SK-N-SH treated with all-trans-retinoic acid at 6 μM for 48 hours (cell line): ENCODE measurements at regions not wholly inside any gene's neighbourhood (a gene's known extent, or its start where the extent isn't known, plus 50 kb on each side); places are given as distances from the start of the nearest gene placed in this dataset.

Source experiments
- ATAC-seq: fragments of 200-7000 bp; cut with Tn5 transposase; 3 replicates; pipeline ENCODE4 v1.9.1; 2020; ENCODE audit warnings: mild to moderate bottlenecking, moderate library complexity
- ARNTL ChIP-seq: fragments of 450-650 bp; formaldehyde crosslinking; IDR thresholded peaks from 2 replicates; pipeline ENCODE4 v1.5.0; 2020; ENCODE audit warnings: low read depth, mild to moderate bottlenecking, moderate library complexity, borderline replicate concordance
- BACH2 ChIP-seq: fragments of 250-450 bp; sonication (Bioruptor Pico); IDR thresholded peaks from 2 replicates; pipeline ENCODE4 v1.9.0; 2021; ENCODE audit warnings: mild to moderate bottlenecking, borderline replicate concordance
- GLIS3 ChIP-seq: fragments of 250-450 bp; sonication (Bioruptor Pico); IDR thresholded peaks from 2 replicates; pipeline ENCODE4 v1.5.0; 2020; ENCODE audit warnings: mild to moderate bottlenecking, moderate library complexity
- OSR1 ChIP-seq: fragments of 250-450 bp; sonication (Bioruptor Pico); IDR thresholded peaks from 2 replicates; pipeline ENCODE4 v1.8.0; 2022; ENCODE audit warnings: moderate library complexity, mild to moderate bottlenecking, inconsistent platforms
- PPARA ChIP-seq: fragments of 250-450 bp; sonication (Bioruptor Pico); IDR thresholded peaks from 2 replicates; pipeline ENCODE4 v1.5.0; 2020; ENCODE audit warnings: mild to moderate bottlenecking, borderline replicate concordance
- RARB ChIP-seq: fragments of 250-450 bp; sonication (Bioruptor Pico); IDR thresholded peaks from 2 replicates; pipeline ENCODE4 v1.8.0; 2021; ENCODE audit warnings: mild to moderate bottlenecking, moderate library complexity
- TCF4 ChIP-seq: fragments of 250-450 bp; sonication (Bioruptor Pico); IDR thresholded peaks from 2 replicates; pipeline ENCODE4 v1.8.0; 2021; ENCODE audit warnings: mild to moderate bottlenecking, moderate library complexity, borderline replicate concordance
- TOX ChIP-seq: fragments of 250-450 bp; sonication (Bioruptor Pico); IDR thresholded peaks from 2 replicates; pipeline ENCODE4 v1.8.0; 2021; ENCODE audit warnings: mild to moderate bottlenecking, moderate library complexity, borderline replicate concordance
- ZC3H10 ChIP-seq: fragments of 250-450 bp; sonication (Bioruptor Pico); IDR thresholded peaks from 2 replicates; pipeline ENCODE4 v1.5.1; 2021; ENCODE audit warnings: mild to moderate bottlenecking, moderate library complexity
- ZFP3 ChIP-seq: fragments of 250-450 bp; sonication (Bioruptor Pico); IDR thresholded peaks from 2 replicates; pipeline ENCODE4 v1.5.0; 2020; ENCODE audit warnings: mild to moderate bottlenecking, moderate library complexity
- ZFP30 ChIP-seq: fragments of 450-650 bp; formaldehyde crosslinking; IDR thresholded peaks from 2 replicates; pipeline ENCODE4 v1.5.0; 2022; ENCODE audit warnings: mild to moderate bottlenecking, moderate library complexity
- ZNF70 ChIP-seq: fragments of 450-650 bp; formaldehyde crosslinking; IDR thresholded peaks from 2 replicates; pipeline ENCODE4 v1.5.0; 2020; ENCODE audit warnings: mild to moderate bottlenecking, moderate library complexity
- TF ChIP-seq, protein P1 (sequence below): fragments of 250-450 bp; sonication (Bioruptor Pico); IDR thresholded peaks from 2 replicates; pipeline ENCODE4 v1.8.0; 2021; ENCODE audit warnings: low read depth, mild to moderate bottlenecking, moderate library complexity, borderline replicate concordance
- TF ChIP-seq, protein P2 (sequence below): fragments of 250-450 bp; sonication (Bioruptor Pico); IDR thresholded peaks from 2 replicates; pipeline ENCODE4 v1.8.0; 2020; ENCODE audit warnings: mild to moderate bottlenecking, moderate library complexity, borderline replicate concordance
- TF ChIP-seq, protein P3 (sequence below): fragments of 250-450 bp; sonication (Bioruptor Pico); IDR thresholded peaks from 2 replicates; pipeline ENCODE4 v1.5.0; 2020; ENCODE audit warnings: mild to moderate bottlenecking, moderate library complexity
- TF ChIP-seq, protein P4 (sequence below): fragments of 250-450 bp; sonication (Bioruptor Pico); IDR thresholded peaks from 2 replicates; pipeline ENCODE4 v1.5.1; 2021; ENCODE audit warnings: mild to moderate bottlenecking, moderate library complexity

DNA sequence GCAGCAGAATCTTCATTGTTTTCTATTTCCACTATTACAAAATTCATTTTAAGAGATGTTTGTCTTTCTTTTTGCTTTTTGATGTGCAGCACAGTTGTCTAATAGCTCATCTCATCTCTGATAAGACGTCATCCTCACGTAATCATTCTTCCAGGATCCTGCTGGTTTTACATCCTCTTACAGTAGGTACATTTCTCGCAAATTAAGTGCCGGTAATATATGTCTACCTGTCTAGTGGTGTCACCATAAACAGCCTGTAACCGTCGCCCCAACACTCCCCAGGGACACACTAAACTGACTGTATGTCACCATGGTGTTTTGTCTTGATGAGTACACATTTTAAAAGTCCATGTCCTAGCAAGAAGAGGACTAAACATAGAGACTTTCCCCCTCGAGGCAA, 94.5 kb upstream of the VSTM2B start (continued):
- TF ChIP-seq TOX (CRISPR knock-in tag): no peak

DNA sequence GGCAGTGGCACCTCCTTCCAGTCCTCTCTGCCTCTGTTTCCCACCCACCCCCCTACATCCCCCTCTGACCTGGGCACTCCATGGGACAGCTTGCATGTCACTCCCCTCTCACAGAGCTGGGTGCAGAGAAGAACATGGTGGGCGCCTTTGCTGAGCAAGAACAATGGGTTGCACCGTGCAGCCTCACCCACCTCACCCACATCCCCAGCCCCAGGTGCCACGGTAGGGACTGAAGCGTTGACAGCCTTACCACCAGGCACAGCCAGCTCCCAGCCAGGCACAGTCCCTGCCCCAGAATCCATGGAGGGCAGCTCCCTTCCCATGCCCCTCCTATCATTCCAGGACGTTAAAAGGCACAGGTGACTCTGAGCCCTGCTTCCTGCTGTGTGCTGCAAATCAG, 93.1 kb upstream of the VSTM2B start:
- TF ChIP-seq ZC3H10 (CRISPR knock-in tag): no peak
- TF ChIP-seq, protein P1, sequence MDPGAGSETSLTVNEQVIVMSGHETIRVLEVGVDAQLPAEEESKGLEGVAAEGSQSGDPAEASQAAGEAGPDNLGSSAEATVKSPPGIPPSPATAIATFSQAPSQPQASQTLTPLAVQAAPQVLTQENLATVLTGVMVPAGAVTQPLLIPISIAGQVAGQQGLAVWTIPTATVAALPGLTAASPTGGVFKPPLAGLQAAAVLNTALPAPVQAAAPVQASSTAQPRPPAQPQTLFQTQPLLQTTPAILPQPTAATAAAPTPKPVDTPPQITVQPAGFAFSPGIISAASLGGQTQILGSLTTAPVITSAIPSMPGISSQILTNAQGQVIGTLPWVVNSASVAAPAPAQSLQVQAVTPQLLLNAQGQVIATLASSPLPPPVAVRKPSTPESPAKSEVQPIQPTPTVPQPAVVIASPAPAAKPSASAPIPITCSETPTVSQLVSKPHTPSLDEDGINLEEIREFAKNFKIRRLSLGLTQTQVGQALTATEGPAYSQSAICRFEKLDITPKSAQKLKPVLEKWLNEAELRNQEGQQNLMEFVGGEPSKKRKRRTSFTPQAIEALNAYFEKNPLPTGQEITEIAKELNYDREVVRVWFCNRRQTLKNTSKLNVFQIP (CRISPR knock-in tag): no peak
- TF ChIP-seq PPARA: no peak
- TF ChIP-seq BACH2 (CRISPR knock-in tag): no peak
- TF ChIP-seq ARNTL: no peak
- no peak for TF ChIP-seq ZNF70
- TF ChIP-seq OSR1: no peak
- TF ChIP-seq RARB: no peak
- no peak for TF ChIP-seq GLIS3
- TF ChIP-seq, protein P2, sequence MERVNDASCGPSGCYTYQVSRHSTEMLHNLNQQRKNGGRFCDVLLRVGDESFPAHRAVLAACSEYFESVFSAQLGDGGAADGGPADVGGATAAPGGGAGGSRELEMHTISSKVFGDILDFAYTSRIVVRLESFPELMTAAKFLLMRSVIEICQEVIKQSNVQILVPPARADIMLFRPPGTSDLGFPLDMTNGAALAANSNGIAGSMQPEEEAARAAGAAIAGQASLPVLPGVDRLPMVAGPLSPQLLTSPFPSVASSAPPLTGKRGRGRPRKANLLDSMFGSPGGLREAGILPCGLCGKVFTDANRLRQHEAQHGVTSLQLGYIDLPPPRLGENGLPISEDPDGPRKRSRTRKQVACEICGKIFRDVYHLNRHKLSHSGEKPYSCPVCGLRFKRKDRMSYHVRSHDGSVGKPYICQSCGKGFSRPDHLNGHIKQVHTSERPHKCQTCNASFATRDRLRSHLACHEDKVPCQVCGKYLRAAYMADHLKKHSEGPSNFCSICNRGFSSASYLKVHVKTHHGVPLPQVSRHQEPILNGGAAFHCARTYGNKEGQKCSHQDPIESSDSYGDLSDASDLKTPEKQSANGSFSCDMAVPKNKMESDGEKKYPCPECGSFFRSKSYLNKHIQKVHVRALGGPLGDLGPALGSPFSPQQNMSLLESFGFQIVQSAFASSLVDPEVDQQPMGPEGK (CRISPR knock-in tag): no peak
- no peak for TF ChIP-seq TOX (CRISPR knock-in tag)
- TF ChIP-seq TCF4 (CRISPR knock-in tag): no peak
- ATAC-seq: no peak

DNA sequence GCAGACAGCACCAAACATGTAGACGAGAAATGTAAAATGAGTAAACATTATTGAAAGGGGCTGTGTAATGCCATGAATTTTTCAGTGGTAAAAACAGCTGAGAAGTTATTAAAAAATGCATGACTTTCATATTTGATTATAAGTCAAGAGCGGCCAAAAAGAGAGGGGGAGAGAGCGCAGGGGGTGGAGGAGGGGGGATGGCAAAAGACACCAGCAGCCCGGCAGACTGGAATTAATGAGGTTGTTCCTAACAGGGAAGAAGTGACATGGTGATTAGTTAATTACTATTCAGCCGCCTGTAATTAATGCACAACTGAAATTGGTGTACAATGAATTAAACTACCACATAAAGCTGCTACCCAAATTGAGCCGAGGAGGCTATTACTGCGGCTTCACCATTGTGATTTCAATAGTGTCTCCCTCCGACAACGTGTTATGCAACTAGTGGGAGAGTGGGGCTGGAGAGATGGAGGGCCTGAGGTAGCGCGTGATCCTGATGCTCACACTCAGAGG, 89.1 kb upstream of the VSTM2B start:
- TF ChIP-seq TOX (CRISPR knock-in tag): no peak
- TF ChIP-seq ZFP30: no peak
- TF ChIP-seq, all 23 proteins: peak for 0
- no peak for ATAC-seq

DNA sequence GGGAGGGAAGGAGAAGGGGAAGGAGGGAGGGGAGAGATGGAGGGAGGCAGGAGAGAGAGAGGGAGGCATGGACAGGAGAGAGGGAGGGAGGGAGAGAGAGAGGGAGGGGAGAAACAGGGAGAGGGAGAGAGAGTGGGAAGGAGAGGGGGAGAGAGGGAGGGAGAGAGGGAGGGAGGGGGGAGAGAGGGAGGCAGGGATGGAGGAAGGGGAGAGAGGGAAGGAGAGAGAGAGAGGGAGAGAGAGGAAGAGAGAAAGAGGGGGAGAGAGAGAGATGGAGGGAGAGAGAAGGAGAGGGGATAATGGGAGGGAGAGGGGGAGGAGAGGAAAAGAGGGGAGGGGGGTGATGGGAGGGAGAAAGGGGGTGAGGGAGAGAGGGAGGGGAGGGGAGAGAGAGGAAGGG, 86.8 kb upstream of the VSTM2B start:
- TF ChIP-seq, protein P3, sequence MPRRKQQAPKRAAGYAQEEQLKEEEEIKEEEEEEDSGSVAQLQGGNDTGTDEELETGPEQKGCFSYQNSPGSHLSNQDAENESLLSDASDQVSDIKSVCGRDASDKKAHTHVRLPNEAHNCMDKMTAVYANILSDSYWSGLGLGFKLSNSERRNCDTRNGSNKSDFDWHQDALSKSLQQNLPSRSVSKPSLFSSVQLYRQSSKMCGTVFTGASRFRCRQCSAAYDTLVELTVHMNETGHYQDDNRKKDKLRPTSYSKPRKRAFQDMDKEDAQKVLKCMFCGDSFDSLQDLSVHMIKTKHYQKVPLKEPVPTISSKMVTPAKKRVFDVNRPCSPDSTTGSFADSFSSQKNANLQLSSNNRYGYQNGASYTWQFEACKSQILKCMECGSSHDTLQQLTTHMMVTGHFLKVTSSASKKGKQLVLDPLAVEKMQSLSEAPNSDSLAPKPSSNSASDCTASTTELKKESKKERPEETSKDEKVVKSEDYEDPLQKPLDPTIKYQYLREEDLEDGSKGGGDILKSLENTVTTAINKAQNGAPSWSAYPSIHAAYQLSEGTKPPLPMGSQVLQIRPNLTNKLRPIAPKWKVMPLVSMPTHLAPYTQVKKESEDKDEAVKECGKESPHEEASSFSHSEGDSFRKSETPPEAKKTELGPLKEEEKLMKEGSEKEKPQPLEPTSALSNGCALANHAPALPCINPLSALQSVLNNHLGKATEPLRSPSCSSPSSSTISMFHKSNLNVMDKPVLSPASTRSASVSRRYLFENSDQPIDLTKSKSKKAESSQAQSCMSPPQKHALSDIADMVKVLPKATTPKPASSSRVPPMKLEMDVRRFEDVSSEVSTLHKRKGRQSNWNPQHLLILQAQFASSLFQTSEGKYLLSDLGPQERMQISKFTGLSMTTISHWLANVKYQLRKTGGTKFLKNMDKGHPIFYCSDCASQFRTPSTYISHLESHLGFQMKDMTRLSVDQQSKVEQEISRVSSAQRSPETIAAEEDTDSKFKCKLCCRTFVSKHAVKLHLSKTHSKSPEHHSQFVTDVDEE (CRISPR knock-in tag): no peak
- TF ChIP-seq PPARA (no peak), RARB (no peak)
- no peak for ATAC-seq

DNA sequence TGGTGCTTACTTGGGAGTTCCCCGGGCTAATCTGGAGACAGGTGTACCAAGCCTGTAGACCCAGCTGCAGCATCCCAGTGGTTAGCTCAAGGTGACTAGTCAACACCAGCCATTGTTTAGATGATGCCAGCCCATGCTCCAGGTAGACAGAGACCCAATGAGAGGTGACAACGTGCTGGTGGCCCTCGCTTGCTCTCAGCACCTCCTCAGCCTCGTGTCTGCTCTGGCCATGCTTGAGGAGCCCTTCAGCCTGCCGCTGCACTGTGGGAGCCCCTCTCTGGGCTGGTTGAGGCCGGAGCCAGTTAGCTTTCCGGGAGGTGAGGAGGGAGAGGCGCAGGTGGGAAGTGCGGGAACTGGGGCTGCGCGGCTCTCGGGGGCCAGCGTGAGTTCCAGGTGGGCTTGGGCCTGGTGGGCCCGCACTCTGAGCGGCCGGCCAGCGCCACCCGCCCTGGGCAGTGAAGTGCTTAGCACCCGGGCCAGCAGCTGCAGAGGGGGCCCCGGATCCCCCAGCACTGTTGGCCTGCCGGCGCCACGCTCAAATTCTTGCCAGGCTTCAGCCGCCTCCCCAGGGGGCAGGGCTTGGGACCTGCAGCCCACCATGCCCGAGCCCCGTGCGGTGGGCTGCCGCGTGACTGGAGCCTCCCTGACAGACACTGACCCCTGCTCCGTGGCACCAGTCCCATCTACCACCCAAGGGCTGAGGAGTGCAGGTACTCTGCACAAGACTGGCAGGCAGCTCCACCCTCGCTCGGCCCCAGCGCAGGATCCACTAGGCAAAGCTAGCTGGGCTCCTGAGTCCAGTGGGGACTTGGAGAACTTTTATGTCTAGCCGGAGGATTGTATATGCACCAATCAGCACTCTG, 85.9 kb upstream of the VSTM2B start:
- TF ChIP-seq TCF4 (CRISPR knock-in tag): no peak
- TF ChIP-seq, protein P4, sequence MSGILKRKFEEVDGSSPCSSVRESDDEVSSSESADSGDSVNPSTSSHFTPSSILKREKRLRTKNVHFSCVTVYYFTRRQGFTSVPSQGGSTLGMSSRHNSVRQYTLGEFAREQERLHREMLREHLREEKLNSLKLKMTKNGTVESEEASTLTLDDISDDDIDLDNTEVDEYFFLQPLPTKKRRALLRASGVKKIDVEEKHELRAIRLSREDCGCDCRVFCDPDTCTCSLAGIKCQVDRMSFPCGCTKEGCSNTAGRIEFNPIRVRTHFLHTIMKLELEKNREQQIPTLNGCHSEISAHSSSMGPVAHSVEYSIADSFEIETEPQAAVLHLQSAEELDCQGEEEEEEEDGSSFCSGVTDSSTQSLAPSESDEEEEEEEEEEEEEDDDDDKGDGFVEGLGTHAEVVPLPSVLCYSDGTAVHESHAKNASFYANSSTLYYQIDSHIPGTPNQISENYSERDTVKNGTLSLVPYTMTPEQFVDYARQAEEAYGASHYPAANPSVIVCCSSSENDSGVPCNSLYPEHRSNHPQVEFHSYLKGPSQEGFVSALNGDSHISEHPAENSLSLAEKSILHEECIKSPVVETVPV (CRISPR knock-in tag): no peak
- TF ChIP-seq ZFP3 (CRISPR knock-in tag): no peak
- no peak for TF ChIP-seq GLIS3
- TF ChIP-seq, protein P3 (CRISPR knock-in tag): no peak
- ATAC-seq: no peak
